ENCODE measurements at regions not wholly inside any gene's neighbourhood (a gene's known extent, or its start where the extent isn't known, plus 50 kb on each side); places are given as distances from the start of the nearest gene placed in this dataset.

GRCh38 chr1:232473900-232474299, 156.0 kb downstream of the SIPA1L2 start:
- no peak for TF ChIP-seq CTCF (conservative IDR thresholded peaks at IDR 0.05; ENCODE audit: low read depth, low read length)
- no peak for DNase-seq (ENCODE audit: low read depth)
- H3K4me3 ChIP-seq (ENCODE audit: low read length), result no peak overlapping the region

GRCh38 chr1:232473324-232473723, 156.6 kb downstream of the SIPA1L2 start:
- TF ChIP-seq CTCF (conservative IDR thresholded peaks at IDR 0.05; ENCODE audit: low read depth, low read length), result no peak
- no peak overlapping the region for H3K4me3 ChIP-seq (ENCODE audit: low read length)
- DNase-seq (ENCODE audit: low read depth), result no peak

DNA sequence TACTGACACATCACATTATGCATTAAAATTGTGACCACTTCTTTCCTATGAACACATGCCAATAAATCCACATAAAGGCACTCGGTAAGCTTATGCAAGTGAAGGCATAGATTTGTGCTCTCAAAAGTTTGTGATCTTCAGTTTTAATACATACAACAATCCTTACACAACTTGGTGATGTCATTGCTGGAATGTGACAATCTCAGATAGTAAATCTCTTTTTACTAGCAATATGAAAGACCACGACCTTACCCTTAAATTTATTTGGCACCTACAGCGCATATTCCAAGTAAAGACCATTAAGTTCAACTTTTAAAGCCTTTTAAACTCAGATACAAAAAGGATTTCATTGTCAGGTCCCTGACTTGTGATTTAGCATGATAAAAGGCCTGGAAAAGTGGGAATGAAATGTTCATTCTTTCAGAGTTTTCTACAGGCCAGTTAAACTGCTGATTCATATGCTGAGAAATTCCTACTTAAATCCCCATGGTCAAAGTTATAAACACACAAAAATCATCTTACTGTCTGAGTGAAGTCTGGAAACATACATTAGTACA, 157.4 kb downstream of the SIPA1L2 start:
- no peak for TF ChIP-seq CTCF (conservative IDR thresholded peaks at IDR 0.05; ENCODE audit: low read depth, low read length)
- no peak overlapping the region for H3K4me3 ChIP-seq (ENCODE audit: low read length)
- peak; percentile 30 for DNase-seq (ENCODE audit: low read depth)

DNA sequence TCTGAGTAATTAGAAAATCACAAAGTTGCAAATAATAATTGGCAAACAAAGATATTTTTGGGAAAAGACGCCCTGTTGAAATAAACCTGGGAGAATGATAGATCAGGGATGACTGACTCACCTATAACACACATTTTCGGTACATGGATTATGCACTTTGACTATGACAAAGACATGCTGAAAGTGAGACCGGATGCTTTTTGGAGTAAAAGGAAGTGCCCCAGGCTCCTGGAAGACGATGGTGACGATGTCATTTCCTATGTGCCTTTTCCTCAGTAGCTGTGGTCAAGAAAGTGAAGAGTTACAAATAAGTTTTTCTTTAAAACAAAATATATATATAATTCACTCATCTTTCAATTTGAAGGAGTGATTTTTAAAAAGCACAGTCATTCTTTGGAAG, 158.7 kb downstream of the SIPA1L2 start:
- TF ChIP-seq CTCF (conservative IDR thresholded peaks at IDR 0.05; ENCODE audit: low read depth, low read length), result no peak
- DNase-seq (ENCODE audit: low read depth), result no peak
- H3K4me3 ChIP-seq (ENCODE audit: low read length), result no peak overlapping the region

DNA sequence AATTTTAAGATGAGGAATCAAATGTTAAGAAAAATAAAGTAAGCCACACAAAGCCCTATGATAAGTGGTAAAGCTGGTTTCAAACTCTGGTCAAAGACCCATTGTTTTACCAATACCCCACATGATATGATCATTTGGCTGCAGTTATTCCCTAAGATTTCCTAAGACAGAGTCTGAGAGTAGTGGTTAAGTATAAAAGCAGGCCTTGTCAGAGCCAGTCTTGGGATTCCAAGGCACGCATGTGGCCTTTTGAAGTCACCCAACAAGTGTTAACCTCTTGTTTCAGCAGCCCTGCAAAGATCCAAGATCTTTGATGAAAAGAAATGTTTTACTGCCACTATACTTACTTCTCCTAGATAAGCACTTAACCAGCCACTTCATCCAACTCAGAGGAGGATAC, 159.2 kb downstream of the SIPA1L2 start:
- DNase-seq (ENCODE audit: low read depth), result no peak
- no peak overlapping the region for H3K4me3 ChIP-seq (ENCODE audit: low read length)
- no peak for TF ChIP-seq CTCF (conservative IDR thresholded peaks at IDR 0.05; ENCODE audit: low read depth, low read length)

DNA sequence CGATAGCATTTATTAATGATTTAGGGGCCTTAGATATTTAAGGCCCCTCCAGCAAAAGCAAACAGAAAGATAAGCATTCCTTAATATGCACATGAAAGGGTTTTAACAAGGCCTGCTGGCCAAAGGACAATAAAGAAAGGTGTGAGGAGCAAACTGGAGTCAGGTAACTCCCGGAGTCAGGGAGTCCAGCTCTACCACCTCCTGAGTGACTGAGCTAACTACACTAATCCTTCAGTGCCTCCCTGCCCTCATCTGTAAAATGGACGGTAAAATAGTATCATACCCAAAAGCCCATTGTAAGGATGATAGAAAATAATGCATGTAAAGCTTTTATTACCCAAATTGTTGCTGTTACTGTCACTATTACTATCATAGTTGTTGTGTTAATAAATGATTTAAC, 161.7 kb downstream of the SIPA1L2 start:
- no peak for DNase-seq (ENCODE audit: low read depth)
- TF ChIP-seq CTCF (conservative IDR thresholded peaks at IDR 0.05; ENCODE audit: low read depth, low read length), result no peak
- no peak overlapping the region for H3K4me3 ChIP-seq (ENCODE audit: low read length)

DNA sequence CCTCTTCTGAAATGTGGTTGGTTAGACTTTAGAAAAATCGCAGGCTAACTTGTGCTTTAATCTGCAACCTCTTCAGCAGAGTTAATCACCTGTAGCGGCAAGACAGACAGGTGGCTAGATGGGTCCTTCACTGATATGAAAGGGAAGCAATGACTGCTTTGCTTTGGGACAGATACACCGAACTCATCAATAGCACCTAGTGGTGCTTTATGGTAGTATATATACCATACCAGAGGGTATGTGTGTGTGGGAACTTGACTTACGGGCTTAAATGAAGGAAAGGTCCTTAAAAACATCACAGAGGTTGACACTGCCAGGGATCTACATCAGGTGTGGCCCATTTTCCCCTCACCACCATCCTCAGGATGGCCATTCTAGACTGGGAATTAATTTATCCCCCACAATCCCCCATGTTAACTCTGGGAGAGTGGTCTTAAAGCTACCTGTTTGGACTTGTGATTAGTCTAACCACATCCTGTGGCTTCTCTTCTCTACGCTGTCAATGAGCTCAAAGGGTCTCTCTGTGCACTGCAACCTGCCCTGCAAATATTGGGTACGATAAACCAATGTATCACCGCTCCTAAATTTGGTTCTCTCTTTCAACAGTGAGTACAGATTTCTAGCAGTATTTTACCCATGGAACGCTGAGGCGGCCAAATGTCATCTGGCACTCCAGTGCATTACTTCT, 162.7 kb downstream of the SIPA1L2 start:
- no peak for DNase-seq (ENCODE audit: low read depth)
- TF ChIP-seq CTCF (conservative IDR thresholded peaks at IDR 0.05; ENCODE audit: low read depth, low read length), result no peak
- H3K4me3 ChIP-seq (ENCODE audit: low read length), result no peak overlapping the region

All from retinal pigment epithelial cell (primary cell).